ENCODE measurements at regions not wholly inside any gene's neighbourhood (a gene's known extent, or its start where the extent isn't known, plus 50 kb on each side); places are given as distances from the start of the nearest gene placed in this dataset.

DNA sequence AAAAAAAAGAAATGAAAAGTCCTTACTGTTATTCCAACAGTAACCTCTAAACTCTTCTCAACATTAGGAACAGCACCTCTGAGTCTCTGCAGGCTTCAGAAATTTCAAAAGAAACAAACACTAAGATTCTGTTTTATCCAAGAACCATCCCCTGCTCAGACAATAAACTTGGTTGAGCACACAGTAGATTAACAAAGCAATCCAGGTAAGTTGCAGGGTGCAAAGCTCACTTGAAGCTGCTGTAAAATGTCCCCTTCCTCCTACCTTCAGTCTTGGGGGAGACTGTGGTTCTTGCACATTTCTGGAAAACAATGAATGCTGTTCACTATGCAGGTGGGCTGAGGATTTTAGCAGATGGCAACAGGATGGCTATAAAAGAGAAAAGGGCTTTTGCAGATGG is 484.1 kb downstream of the IGSF11 start:
- no peak for DNase-seq

DNA sequence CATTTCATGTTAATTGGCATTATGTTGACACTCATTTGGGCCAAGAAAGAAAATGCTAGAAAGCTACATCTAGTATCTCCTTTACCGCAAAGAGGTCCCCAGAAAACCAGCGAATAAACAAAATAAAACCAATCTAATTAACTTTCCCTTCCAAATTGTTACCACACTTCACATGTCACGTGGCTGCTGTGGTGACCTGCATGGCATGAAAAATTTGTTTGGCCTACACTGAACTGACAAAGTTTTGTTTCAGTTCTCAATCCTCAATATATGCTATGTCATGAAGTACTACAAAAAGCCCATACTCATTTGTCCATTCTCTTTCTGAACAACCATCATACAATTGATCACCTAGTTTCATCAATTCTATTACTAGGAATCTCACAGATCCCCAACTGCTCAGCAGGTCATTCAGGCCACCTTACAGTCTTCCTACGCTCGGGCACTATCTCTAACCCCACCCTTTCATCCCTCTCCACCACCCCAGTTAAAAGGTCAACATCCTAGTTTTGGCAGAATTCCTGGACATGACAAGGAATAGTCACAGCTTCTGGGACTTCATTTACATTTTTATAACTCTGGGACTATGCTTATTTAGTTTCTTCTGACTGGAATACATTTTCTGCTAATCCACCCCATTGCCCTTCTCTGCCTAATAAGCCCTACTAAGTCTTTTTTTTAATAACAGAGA is 480.4 kb downstream of the IGSF11 start:
- no peak for DNase-seq

DNA sequence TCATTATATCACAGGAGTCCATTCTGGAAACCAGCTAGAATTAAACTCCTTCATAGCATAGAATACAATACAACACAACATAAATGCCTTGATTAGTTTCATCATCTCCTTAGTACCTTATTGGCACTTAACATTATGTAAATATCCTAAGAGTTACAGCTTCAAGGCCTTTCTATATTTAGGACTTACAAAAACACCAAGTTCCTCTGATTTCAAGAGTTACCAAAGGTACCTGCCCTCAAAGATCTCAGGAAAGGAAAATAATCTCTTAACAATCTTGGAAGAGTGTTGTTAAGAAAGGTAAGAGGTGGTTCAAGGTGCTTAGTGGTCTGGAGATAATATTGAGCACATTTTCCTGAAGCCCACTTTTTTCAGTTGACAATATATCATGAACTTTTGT is 477.7 kb downstream of the IGSF11 start:
- no peak for DNase-seq

DNA sequence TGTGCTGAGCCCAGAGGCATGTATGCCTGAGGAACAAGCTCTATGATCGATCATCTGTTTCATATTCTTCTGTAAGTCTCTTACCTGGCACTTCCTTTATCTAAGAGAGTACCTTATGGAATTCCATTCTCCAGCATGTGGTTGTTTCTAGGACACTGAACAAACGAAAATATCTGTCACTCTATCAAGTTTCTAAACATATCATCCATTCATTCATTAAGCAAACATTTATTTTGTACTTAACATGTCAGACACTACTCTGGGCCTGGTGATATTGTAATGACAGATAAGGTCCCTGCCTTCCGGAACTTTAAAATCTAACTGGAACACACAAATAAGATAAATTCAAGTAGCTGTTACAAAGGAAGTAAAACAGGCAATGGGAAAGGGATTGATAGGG is 477.1 kb downstream of the IGSF11 start:
- no peak for DNase-seq

DNA sequence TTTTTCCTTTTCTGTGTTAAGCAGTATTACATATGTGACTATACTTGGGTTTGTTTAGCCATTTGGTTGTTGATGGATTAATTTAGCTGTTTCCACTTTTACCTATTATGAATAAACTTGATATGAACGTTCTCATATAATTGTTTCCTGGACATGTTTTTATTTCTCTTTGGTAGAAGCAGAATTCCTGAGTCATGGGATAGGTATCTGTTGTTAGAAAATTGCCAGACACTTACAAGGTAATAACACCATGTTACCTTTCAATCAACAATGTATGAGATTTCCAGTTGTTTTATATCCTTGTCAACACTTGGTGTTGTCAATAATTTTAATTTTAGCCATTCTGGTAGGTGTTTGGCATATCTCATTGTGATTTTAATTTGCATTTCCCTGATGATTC is 475.4 kb downstream of the IGSF11 start:
- no peak for DNase-seq

DNA sequence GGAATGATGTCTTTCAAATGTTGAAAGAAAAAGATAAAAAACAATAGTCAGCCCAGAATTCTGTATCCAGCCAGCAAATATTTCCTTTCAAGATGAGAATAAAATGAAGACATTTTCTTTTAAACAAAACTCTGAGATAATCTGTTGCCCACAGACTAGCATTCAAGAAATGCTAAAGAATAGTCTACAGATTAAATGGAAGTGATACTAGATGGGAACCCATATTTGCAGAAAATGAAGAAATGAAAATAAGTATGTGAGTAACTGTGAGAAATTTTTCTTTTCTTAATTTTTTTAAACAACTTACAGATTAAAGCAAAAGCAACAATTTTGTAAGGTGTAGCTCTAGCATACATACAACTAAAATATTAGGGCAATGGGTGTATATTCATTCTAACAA is 469.8 kb downstream of the IGSF11 start:
- no peak for DNase-seq

DNA sequence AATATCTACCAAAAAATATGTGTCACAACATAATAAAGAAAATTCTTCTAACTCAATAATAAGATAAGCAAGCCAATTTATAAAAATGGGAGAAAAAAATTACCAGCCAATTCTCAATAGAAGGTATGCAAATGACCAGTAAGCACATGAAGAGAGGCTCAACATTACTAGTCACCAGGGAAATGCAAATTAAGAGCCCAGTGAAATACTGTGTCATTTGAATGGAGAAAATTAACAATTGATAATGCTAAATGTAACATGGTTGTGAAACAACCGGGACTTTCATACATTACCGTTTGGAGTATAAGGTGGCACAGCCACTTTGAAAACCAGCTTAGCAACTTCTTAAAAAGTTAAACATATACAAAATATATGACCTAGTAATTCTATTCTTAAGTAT is 460.7 kb downstream of the IGSF11 start:
- DNase-seq, result no peak

DNA sequence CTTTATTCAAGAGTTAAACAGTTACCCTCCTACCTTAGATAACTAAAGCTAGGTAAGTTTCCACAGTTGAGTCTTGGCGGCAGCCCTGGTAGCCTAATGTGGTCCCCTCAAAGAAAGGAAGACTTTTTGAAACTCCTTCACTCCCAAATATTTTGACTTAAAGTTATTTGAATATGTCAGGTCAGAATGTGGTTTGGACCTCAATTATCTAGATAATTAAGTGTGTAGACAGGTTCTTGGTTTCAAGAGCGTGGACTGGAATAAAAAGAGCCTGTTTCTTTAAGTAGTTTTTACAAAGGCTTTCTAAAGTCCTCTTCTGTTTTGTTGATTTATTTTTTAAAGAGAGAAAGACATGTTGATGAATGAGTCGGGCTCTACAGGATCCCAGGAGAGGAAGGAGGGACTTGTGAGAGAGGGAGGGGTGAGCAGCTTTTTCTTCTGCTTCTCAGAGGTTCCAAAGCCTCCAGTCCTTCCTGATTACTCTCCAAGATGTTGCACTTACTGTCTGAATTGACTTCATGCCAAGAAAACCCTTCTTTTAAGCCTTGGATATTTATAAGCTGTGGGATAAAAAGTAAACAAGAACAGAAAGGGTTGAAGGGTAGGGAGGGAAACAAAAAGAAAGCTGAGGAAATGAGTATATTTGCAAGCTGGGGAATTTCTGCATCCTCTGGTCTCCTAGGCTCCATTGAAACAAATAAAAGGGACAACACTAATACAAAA is 457.4 kb downstream of the IGSF11 start:
- no peak for DNase-seq

DNA sequence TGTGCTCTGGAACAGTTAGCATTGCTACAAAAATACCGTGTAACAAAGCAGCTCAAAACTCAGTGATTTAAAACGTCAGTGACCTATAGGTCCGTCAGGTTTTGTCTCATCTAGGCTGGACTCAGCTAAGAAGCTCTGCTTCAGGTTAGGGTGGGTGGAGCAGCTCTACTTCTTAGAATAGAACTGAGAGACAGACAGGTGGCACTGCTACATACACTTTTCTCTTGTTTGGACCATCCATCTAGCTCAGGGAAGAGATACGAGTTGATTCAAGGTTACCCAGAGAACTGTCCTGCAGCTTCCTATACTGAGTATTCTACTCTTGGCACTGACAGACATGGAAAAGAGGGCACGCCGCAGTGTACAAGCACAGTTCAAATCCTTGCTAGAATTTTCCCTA is 456.1 kb downstream of the IGSF11 start:
- DNase-seq, result no peak

DNA sequence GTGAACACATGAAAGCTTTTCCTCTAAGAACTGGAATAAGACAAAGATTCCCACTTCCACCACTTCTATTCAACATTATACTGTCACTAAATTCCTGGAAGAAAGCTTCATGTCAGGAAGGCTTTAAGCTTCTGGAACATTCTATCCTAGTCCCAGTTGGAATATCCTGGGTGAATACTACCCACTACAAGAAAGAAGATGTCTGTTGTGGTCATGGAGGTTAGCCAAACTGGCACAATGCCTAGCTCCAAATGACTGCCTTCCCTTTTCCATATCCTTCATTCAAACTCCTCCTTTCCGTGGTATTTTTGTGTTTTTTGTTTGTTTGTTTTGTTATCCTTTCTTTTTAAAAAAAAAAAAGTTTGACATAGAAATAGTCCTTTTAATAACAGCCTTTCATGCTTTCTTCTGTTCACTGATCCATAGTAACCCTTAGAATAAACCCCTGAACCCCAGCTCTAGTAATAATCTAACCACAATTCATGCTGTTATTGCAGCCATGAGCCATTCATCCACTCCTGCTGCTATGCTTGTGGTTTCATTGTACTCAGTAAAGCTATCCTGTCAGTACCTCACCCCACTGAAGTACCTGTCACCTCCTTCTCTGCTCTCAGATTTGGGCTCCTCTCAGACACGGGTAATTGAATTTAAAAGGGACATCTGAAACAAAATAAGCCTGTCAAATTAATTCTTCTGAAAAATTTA is 447.5 kb downstream of the IGSF11 start:
- DNase-seq, result no peak

DNA sequence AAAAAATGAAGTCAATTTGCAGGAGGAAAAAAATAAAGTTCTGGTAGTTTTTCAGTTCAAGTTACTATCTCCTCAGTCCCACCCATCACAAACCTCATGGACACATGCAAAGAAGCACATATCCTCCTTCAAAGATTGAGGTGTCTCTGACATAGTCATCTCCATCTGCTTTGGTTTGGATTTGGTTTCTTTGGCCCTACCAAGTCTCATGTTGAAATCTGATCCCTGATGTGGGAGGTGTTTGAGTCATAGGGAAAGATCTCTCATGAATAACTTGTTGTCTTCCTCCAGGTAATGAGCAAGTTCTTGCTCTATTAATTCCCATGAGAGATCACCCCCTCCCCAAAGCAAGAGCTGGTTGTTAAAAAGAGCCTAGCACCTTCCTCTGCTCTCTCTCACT is 446.8 kb downstream of the IGSF11 start:
- no peak for DNase-seq

DNA sequence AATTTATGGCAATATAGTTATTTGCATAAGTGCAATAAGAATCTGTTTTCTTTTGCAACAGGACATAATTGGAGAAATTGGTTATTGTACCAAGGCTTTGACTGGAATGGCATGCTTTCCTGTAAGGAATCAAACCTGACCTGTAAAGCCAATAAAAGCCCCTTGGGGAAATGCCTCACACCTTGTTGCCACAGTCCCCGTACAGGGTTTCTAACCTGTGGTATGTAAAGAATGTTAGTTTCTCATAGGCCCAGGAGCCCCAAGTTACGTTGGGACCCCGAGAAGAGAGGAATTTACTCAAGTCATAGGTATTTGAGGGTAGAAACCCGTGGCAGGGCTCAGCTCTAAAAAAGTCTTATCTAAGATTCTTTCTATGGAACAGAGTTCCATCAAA is 441.4 kb downstream of the IGSF11 start:
- DNase-seq, result no peak

DNA sequence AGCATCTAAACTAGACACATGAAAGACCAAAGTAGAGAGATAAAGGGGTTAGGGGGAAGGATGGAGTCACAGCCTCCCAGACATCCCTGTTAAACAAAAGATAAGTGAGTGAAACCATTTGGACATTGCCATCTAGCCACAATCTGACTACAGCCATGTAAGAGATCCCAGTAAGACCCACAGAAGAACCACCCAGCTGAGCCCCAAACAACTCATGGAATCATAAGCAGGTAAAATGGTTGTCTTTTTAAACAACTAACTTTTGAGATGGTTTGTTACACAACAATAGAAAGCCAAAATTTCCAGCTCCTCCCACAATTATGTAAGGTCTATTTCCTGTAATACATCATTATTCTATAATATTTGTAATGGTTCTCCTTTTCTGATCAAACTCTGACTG is 437.5 kb downstream of the IGSF11 start:
- no peak for DNase-seq

DNA sequence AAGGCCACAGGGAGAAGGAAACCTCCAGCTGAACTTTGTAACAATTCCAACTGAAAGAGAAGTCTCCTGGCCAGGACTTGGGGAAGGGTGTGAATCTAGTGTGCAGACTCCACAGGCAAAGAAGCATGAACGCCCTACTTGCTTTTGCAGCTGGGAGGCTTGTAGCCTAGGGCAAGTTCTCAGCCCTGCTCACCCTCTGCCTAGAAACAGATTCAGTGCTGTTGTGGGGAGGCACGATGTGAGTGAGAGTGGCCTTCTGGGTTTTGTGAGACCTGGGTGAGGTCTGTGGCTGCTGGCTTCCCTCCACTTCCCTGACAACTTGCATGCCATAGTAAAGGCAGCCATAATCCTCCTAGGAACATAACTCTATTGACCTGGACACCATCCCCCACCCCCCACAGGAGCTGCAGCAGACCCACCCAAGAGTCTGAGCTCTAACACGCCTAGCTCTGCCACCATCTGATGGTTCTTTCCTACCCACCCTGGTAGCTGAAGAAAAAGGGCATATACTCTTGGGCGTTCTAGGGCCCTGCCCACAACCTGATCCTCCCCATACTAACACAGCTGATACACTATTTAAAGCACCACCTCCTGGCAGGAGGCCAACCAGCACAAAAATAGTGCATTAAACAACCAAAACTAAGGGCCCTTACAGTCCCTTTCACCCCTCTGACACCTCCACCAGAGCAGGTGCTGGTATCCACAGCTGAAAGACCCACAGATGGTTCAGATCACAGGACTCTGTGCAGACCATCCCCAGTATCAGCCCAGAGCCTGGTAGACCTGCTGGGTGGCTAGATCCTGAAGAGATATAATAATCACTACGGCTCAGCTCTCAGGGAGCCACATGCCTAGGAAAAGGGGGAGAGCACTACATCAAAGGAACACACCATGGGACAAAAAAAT is 426.5 kb downstream of the IGSF11 start:
- DNase-seq, result no peak

DNA sequence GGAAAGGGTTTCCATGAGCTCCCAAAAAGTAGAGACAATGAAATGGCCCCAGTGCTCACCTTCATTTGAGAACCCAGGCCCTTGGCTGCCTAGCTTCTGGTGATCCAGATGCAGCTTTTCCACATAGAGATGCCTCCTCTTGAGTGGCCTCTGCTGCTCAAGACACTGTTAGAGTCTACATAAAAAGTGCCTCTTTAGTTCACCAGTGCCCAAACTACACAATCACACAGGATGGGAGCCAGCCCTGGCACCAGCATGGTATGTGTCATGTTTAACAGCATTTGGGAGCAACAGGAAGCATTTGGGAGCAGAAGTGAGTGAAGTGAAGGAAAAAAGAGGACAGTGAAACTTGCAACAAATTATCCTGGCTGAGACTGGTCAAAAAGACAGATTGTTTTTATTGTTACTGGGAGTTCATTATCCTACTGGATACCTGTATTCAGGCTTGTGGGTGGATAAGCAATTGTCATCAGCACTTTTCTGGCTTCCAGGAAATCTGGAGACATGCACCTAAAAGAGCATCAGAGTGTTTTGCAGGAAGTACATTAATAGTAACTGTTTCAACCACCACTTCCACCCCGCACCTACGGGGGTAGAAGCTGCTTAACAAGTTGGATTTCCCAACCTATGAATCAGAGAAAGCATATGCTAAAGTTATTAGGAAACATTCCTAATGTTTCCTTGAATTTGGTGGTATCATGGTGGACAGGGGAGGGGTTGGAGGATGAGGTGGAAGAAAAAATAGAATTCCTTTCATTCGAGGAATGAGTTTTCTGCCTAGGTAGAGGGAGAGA is 416.2 kb downstream of the IGSF11 start:
- DNase-seq, result no peak

DNA sequence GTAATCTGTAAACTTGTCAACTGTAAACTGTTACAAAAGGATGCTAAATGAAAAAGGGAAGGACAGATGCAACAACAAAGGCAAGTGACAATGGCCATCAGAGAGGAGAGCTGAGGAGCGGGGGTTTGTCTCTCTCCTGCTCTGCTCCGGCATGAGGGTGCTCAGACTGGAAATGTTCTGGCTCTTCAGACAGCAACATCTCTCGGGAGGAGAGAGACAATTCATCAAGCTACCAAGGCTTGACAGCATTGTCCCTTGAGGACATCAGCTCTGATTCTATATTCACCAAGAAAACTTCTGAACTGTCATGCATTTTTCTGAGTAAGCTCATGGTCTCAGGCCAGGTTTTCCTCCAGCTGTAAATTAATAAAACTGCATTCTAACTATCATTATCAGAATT is 408.2 kb downstream of the IGSF11 start:
- DNase-seq, result no peak

DNA sequence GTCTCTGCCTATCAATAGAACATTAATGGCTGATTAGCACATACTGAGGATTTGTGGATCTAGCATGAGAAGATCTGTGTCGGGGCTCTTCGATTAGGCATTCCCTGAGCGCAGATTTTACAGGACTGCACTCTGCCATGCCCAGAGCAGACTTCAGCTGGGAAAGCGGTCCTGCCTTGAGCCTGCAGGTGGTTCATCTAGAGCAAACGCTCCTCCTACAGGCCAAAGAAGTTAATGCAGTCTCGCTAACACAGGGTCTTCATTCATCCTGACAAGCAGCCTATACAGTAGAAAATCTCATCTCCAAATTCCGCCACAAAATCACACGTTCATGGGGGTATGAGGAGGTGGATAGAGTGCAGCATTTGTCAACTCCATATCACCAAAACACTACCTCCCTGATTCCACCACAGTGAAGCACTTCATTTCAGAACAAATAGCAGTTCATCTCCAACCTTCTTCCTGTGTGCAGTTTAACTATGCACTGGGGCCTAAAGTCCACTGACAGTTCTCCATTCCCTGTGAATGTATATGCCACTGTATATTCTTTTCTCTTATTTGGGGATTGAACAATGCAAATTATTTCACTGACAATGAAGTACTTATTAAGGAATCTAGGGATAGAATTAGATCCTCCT is 405.8 kb downstream of the IGSF11 start:
- DNase-seq, result peak; percentile 5

DNA sequence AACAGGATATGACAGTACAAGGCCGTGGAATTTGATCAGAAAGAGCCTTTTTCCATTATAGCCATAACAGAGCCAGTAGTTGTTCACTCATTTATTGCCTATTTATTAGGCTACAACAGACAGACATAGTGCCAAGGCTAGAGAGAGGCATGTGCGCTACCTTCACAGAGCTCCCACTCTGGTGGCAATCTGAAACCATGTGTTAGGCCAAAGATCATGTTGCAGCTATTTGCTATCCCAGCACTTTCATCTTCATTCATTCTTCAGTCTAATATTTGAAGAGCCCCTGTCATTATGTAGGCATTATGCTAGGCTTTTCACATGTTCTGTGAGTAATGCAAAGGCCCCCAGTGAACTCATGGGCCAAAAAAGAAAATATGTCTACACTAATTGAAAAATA is 404.8 kb downstream of the IGSF11 start:
- no peak for DNase-seq

DNA sequence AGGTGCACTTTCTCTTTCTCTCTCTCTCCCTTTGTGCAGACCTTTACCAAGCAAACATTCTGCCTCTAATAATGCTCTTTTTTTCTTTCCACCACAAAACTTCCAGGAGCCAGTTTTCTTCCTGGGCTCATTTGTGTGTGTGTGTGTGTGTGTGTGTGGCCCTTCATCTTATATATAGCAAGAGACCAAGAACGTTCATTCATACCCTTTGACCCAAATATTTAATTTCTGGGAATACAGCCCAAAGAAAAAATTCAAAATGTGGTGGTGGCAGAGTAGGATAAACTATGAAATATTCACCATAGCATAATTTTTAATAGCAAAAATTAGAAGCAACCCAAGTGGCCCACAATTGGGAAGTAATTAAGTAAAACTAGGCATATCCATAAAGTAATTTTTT is 398.9 kb downstream of the IGSF11 start:
- no peak for DNase-seq

DNA sequence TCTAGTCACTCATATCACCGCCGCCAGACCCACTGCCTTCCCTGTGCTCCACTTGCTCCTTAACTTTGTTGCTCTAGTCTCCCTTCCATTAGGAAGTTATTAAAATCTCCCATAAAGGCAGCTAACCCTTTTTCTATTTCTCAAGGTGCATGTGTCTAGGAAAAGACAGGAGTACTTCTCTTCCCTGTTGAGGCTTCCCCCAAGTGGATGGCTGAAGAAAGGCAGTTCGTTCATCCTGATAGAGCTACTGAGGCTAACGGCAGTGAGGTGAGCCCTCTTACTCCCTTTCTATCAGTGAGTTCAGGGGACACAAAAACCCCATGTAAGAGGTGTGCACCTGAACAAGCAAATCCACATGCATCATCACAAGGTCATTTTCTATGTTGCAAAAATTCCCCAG is 397.8 kb downstream of the IGSF11 start:
- no peak for DNase-seq

DNA sequence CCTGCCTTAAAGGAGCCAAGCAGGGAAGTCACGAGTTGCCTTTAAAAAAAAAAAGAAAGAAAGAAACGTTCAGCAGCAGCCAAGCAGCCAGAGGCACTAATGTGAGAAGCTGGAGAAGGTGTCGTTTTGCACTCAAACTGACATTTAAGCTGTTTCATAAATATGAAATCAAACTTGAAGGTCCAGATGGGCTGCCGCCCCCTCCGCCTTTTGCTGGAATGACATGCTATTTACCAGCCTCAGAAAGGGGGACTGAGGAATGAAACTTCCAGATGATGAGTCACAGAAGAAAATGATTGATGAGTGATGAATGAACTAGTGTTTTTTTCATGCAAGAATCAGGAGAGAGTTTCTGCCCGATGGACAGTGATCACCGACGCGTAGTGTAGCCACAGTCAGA is 396.8 kb downstream of the IGSF11 start:
- DNase-seq, result no peak

DNA sequence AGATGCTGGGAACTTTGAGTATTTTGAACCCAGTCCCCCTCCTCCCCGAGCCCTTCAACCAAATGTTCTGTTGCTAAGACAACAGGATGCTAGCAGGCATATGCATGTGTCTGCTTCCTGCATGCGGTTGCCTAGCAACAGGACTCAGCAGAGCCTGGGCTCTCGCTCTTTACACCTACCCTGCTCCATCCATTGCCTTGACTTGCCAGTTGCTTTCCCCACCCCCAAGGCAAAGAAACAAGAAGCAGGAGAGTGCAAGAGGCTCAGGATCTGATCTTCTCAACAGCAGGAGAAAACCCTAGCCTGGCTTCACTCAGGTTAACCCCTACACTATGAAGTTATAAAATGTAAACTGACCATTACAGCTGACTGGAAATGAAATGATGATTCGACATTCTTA is 393.0 kb downstream of the IGSF11 start:
- DNase-seq, result no peak
